ENCODE measurements at regions not wholly inside any gene's neighbourhood (a gene's known extent, or its start where the extent isn't known, plus 50 kb on each side); places are given as distances from the start of the nearest gene placed in this dataset.

- no peak for TF ChIP-seq CTCF (IDR thresholded peaks at IDR 0.05)
- no peak for TF ChIP-seq POLR2A (IDR thresholded peaks at IDR 0.05)
- DNase-seq: no peak
- peaks cover 0 to 7% (median 0%) of the 10 kb centered on the region in 4 donors for H3K4me1 ChIP-seq
- H3K4me3 ChIP-seq: no peak overlapping the region
- no peaks in the 10 kb centered on the region for H3K27me3 ChIP-seq
- H3K9me3 ChIP-seq: no peaks in the 10 kb centered on the region
- H3K36me3 ChIP-seq: no peaks in the 10 kb centered on the region
- no peak overlapping the region for H3K27ac ChIP-seq
Observed at GRCh38 chr13:99802416-99802815, 169.2 kb downstream of the ZIC5 start.

DNA sequence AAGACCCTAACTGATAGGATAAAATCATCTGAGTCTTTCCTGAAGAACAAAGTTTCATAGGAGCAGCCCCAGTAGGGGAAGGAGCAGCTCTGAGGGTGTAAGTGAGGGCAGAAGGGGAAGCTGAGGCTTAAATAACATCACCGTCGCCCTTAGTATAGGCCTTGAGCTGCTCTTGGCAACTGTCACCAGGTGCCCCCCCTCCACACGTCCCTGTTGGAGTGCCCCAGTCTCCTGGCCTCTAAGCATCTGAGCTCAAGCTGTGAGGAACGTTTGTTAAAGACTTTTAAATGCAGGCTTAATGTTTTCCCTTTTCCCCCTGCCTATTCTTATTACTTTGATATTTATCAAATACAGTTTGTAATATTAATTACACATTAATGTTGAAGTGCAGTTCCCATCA is 170.6 kb downstream of the ZIC5 start:
- Histone ChIP-seq H3K4me3 (no peak overlapping the region), H3K36me3 (no peaks in the 10 kb centered on the region), H3K4me1 (no peaks in the 10 kb centered on the region), H3K9me3 (no peaks in the 10 kb centered on the region), H3K27me3 (no peaks in the 10 kb centered on the region), H3K27ac (no peak overlapping the region)
- no peak for DNase-seq
- no peak for TF ChIP-seq CTCF (IDR thresholded peaks at IDR 0.05)
- no peak for TF ChIP-seq POLR2A (IDR thresholded peaks at IDR 0.05)

- no peaks in the 10 kb centered on the region for H3K27me3 ChIP-seq
- H3K4me1 ChIP-seq: no peaks in the 10 kb centered on the region
- no peak overlapping the region for H3K4me3 ChIP-seq
- H3K9me3 ChIP-seq: no peaks in the 10 kb centered on the region
- H3K27ac ChIP-seq: no peak overlapping the region
- DNase-seq: no peak
- H3K36me3 ChIP-seq: no peaks in the 10 kb centered on the region
- no peak for TF ChIP-seq POLR2A (IDR thresholded peaks at IDR 0.05)
- no peak for TF ChIP-seq CTCF (IDR thresholded peaks at IDR 0.05)
Observed at GRCh38 chr13:99800011-99800410, 171.6 kb downstream of the ZIC5 start.

GRCh38 chr13:99798756-99799155 is 172.8 kb downstream of the ZIC5 start:
- Histone ChIP-seq H3K4me1 (no peaks in the 10 kb centered on the region), H3K27me3 (no peaks in the 10 kb centered on the region), H3K4me3 (no peak overlapping the region), H3K36me3 (no peaks in the 10 kb centered on the region), H3K27ac (no peak overlapping the region), H3K9me3 (no peaks in the 10 kb centered on the region)
- TF ChIP-seq CTCF (IDR thresholded peaks at IDR 0.05) (no peak), POLR2A (IDR thresholded peaks at IDR 0.05) (no peak)
- DNase-seq: no peak

GRCh38 chr13:99797691-99798090 is 173.9 kb downstream of the ZIC5 start:
- Histone ChIP-seq H3K27ac (no peak overlapping the region), H3K4me3 (no peak overlapping the region), H3K9me3 (no peaks in the 10 kb centered on the region), H3K4me1 (no peaks in the 10 kb centered on the region), H3K36me3 (no peaks in the 10 kb centered on the region), H3K27me3 (no peaks in the 10 kb centered on the region)
- no peak for DNase-seq
- TF ChIP-seq POLR2A (IDR thresholded peaks at IDR 0.05): no peak
- TF ChIP-seq CTCF (IDR thresholded peaks at IDR 0.05): no peak

DNA sequence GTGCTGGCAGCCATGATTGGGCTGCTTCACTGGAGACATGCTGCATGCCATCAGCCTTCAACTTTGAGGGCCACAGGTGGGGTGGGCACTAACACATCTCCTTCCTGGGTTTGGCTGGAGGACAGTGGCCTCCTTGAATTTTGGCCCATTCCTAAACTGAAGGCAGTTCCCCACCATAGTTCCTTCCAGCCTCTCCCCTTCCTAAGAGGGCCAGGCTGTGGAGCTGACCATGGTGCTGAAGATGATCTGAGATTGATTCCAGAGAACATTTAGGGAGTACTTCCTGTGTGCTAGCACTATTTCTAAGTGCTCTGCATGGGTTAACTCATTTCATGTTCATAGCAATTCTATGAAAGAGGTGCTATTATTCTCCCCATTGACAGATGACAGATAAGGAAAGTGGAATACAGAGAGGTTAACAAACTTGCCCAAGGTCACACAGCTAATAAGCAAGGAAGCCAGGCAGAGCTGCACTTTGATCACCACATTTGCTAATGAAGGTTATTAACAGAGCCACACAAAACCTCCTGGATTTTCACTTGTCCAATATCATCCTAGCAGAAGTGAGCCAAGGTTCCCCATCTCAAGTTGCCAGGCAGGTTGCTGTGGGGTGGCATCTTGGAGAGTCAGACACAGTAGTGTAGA is 175.3 kb downstream of the ZIC5 start:
- TF ChIP-seq POLR2A (IDR thresholded peaks at IDR 0.05) (no peak), CTCF (IDR thresholded peaks at IDR 0.05) (no peak)
- no peaks in the 10 kb centered on the region for H3K4me1 ChIP-seq
- H3K36me3 ChIP-seq: no peaks in the 10 kb centered on the region
- no peak overlapping the region for H3K27ac ChIP-seq
- no peak overlapping the region for H3K4me3 ChIP-seq
- H3K27me3 ChIP-seq: no peaks in the 10 kb centered on the region
- H3K9me3 ChIP-seq: no peaks in the 10 kb centered on the region
- DNase-seq: no peak

All from Peyer's patch (tissue), 4 donors.